ENCODE measurements at regions not wholly inside any gene's neighbourhood (a gene's known extent, or its start where the extent isn't known, plus 50 kb on each side); places are given as distances from the start of the nearest gene placed in this dataset.

- DNase-seq (ENCODE audit: low spot score), result no peak
- Histone ChIP-seq H3K27me3 (ENCODE audit: control insufficient read depth in 4 of 4, insufficient read depth in 4 of 4, low read length in 3 of 4) (no peaks in the 10 kb centered on the region), H3K27ac (ENCODE audit: low read depth in 1 of 2, low read length in 2 of 2) (no peak overlapping the region), H3K4me3 (ENCODE audit: low read depth in 1 of 3, low read length in 3 of 3) (no peak overlapping the region), H3K9me3 (ENCODE audit: control insufficient read depth in 4 of 4, low read length in 3 of 4) (no peaks in the 10 kb centered on the region), H3K9ac (ENCODE audit: low read depth in 1 of 2, low read length in 2 of 2) (no peak overlapping the region), H3K4me1 (ENCODE audit: control insufficient read depth in 4 of 4, insufficient read depth in 4 of 4, low read length in 3 of 4) (no peaks in the 10 kb centered on the region), H3K36me3 (ENCODE audit: control insufficient read depth in 4 of 4, insufficient read depth in 3 of 4, low read depth in 1 of 4, low read length in 3 of 4) (no peaks in the 10 kb centered on the region)
- WGBS, result 81% methylated on average over 7 of the region's 7 CpGs
- TF ChIP-seq HNF4G (IDR thresholded peaks at IDR 0.05) (no peak), FOXA1 (IDR thresholded peaks at IDR 0.05) (no peak), REST (IDR thresholded peaks at IDR 0.05) (no peak), JUND (IDR thresholded peaks at IDR 0.05) (no peak), EGR1 (IDR thresholded peaks at IDR 0.05; ENCODE audit: low read depth in 2 of 2) (no peak), GABPA (IDR thresholded peaks at IDR 0.05 in 1 of 2, conservative IDR thresholded peaks at IDR 0.05 in 1 of 2) (no peak), TAF1 (conservative IDR thresholded peaks at IDR 0.05) (no peak), FOXA2 (IDR thresholded peaks at IDR 0.05) (no peak), MAX (IDR thresholded peaks at IDR 0.05) (no peak), RXRA (IDR thresholded peaks at IDR 0.05) (no peak), ATF3 (IDR thresholded peaks at IDR 0.05) (no peak), ZBTB33 (IDR thresholded peaks at IDR 0.05) (no peak), CTCF (IDR thresholded peaks at IDR 0.05; ENCODE audit: low read depth, low read length, missing input control) (no peak), RAD21 (IDR thresholded peaks at IDR 0.05) (no peak), HNF4A (conservative IDR thresholded peaks at IDR 0.05) (no peak), NR2F2 (IDR thresholded peaks at IDR 0.05) (no peak), SP1 (IDR thresholded peaks at IDR 0.05) (no peak), YY1 (IDR thresholded peaks at IDR 0.05) (no peak)
Measured at GRCh38 chr7:46396481-46396880, 475.4 kb upstream of the IGFBP3 start.

Data from liver (tissue), 8 donors.